ENCODE measurements at regions not wholly inside any gene's neighbourhood (a gene's known extent, or its start where the extent isn't known, plus 50 kb on each side); places are given as distances from the start of the nearest gene placed in this dataset.

- DNase-seq (ENCODE audit: low spot score) (no peak), ATAC-seq (no peak), FAIRE-seq (no peak)
- intact Hi-C loops (cut with micrococcal nuclease; ENCODE audit: unreplicated experiment) = no loop called here
- Histone ChIP-seq H2AFZ (ENCODE audit: low read length) (no peak overlapping the region), H3K9me3 (ENCODE audit: low read length) (peaks cover 35% of the 10 kb centered on the region), H3K27me3 (ENCODE audit: control insufficient read depth in 1 of 2, insufficient read depth in 2 of 2, low read length in 2 of 2) (no peaks in the 10 kb centered on the region), H3K27ac (ENCODE audit: extremely low read length, insufficient read depth, low read length) (no peak overlapping the region), H3K36me3 (replicated peaks in 1 of 2; ENCODE audit: control insufficient read depth in 1 of 2, insufficient read depth in 2 of 2, low read length in 2 of 2) (no peaks in the 10 kb centered on the region), H3K79me2 (ENCODE audit: insufficient read depth, low read length) (no peaks in the 10 kb centered on the region), H3K4me2 (ENCODE audit: low read depth, low read length) (no peak overlapping the region), H4K20me1 (ENCODE audit: insufficient read depth, low read length) (no peaks in the 10 kb centered on the region), H3K4me1 (ENCODE audit: insufficient read depth, low read length) (no peaks in the 10 kb centered on the region), H3K4me3 (replicated peaks in 1 of 3; ENCODE audit: insufficient read depth in 1 of 3, low read depth in 2 of 3, low read length in 3 of 3) (no peak overlapping the region), H3K9ac (ENCODE audit: insufficient read depth, low read depth, low read length) (no peak overlapping the region)
- in situ Hi-C loops (cut with HindIII; ENCODE audit: extremely low pct_ligation_motif_present, low pct_unique_long_range_greater_than_20kb) = no loop called here
- ChIA-PET CTCF (ENCODE audit: low intra/inter-chr PET ratio, low total read pairs) (no interaction called here), POLR2A (no interaction called here)
- no TSS peak for BruUV-seq (replicated peaks)
- TF ChIP-seq CC2D1A (CRISPR knock-in tag; IDR thresholded peaks at IDR 0.05) = no peak
- no peak for TF ChIP-seq ZNF121 (CRISPR knock-in tag; IDR thresholded peaks at IDR 0.05)
- no peak for TF ChIP-seq ZNF724P (CRISPR knock-in tag; IDR thresholded peaks at IDR 0.05; ENCODE audit: borderline replicate concordance)
- no peak for TF ChIP-seq ZNF883 (CRISPR knock-in tag; IDR thresholded peaks at IDR 0.05; ENCODE audit: not compliant biosample characterization)
- no peak for TF ChIP-seq HMG20B (CRISPR knock-in tag; conservative IDR thresholded peaks at IDR 0.05)
- no peak for TF ChIP-seq ZNF3 (CRISPR knock-in tag; IDR thresholded peaks at IDR 0.05)
- TF ChIP-seq ZNF407 (CRISPR knock-in tag; IDR thresholded peaks at IDR 0.05; ENCODE audit: not compliant biosample characterization) = no peak
- no peak for TF ChIP-seq TBX2 (CRISPR knock-in tag; IDR thresholded peaks at IDR 0.05; ENCODE audit: borderline replicate concordance)
- no peak for TF ChIP-seq HNF1B (CRISPR knock-in tag; IDR thresholded peaks at IDR 0.05)
- TF ChIP-seq ZBTB7A (CRISPR knock-in tag; IDR thresholded peaks at IDR 0.05) = no peak
- TF ChIP-seq ZNF281 (CRISPR knock-in tag; IDR thresholded peaks at IDR 0.05; ENCODE audit: borderline replicate concordance) = no peak
- TF ChIP-seq POLR2A (IDR thresholded peaks at IDR 0.05; ENCODE audit: insufficient read depth in 1 of 2, low read depth in 2 of 2, low read length in 2 of 2) = no peak
- TF ChIP-seq MXD1 (CRISPR knock-in tag; IDR thresholded peaks at IDR 0.05) = no peak
Measured at GRCh38 chr13:58933475-58933874, 1230.3 kb downstream of the DIAPH3 start.

Measured in HepG2 (cell line).